ENCODE measurements at regions not wholly inside any gene's neighbourhood (a gene's known extent, or its start where the extent isn't known, plus 50 kb on each side); places are given as distances from the start of the nearest gene placed in this dataset.

GRCh38 chr12:97097734-97098133 is 190.7 kb downstream of the NEDD1 start:
- no peak for DNase-seq

DNA sequence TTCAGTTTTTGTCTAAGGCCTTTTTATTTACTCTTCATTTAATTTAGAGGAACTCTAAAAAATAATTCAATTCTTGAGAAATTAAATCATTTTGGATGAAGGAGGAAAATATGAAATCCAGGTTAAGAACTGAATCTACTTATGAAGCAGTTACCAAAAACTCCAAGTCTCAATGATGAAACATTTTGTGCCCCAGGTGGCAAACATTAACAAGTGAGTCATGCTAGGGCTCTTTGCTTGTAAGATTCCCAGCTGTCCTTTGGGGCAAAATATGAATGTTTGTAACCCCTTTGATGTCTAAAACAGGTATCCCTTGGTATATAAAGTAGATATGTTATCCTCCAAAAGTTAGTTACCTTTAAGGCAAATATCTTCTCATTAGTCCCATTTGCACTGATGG is 202.4 kb downstream of the NEDD1 start:
- DNase-seq: no peak

DNA sequence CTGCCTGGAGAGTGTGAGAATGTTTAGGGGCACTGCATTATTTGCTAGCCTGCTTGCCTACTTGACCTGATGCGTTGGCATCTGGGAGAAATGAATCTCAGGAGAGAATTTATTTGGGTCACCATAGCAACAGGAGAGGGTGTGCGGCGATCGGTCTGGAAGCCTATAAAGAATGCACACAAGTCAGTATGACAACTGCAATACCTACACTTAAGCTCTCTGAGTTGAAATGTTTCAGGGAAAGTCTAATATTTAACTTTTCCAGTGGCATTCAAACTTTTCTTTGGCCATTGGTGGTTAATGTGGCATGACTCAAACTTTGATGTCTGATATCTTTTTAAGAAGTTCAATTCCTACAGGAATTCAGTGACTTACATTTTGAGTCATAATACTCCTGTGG is 205.1 kb downstream of the NEDD1 start:
- no peak for DNase-seq

- DNase-seq: no peak
Observed at GRCh38 chr12:97118796-97119375, 211.8 kb downstream of the NEDD1 start.

GRCh38 chr12:97127061-97127460 is 220.0 kb downstream of the NEDD1 start:
- no peak for DNase-seq

GRCh38 chr12:97131220-97131981 is 224.3 kb downstream of the NEDD1 start:
- no peak for DNase-seq

- no peak for DNase-seq
Observed at GRCh38 chr12:97132270-97132669, 225.2 kb downstream of the NEDD1 start.

DNA sequence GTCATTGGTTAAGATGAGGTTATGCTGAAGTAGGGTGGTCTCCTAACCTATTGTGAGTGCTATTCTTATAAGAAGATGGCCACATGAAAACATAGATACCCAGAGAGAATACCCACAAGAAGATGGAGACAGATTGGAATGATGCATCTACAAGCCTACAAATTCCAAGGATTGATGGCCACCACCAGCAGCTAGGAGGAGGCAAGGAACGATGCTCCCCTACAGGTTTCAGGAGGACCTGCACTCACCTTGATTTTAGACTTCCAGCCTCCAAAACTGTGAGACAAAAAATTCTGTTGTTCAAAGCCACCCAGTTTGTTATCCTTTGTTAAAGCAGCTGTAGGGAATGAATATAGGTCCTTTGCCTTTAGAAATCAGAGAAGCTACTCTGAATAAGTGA is 227.4 kb downstream of the NEDD1 start:
- no peak for DNase-seq

GRCh38 chr12:97140355-97140754 is 233.3 kb downstream of the NEDD1 start:
- no peak for DNase-seq

DNA sequence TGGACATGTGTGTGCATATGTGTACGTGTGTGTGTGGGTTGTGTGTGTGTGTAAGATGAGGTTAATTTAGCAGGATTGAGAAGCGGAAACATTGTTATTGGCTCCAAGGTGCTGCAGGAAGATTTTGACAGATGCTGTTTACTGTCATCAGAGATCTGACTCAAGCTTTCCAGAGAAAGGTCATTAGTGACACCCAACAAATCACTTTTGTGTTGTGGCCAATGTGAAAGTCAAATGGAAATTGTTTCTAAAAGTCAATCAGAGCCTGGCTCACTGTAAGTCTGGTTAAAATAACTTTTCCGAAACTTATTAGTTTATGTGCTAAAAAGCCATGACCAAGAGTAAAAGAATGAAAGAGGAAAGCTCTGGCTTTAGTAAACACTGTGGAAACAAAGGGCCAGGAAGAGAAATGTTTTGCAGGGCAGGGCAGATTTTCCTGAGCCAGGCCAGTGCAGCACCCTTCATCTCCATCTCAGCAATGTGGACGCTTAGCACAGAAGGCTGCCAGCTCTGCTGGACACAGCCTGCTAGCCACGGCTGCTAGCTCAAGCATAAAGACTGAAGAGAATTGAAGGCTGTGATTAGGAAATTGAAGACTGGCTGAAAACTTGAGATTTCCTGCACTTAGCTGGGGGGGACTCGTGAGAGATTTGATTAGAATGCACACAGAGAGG is 235.8 kb downstream of the NEDD1 start:
- no peak for DNase-seq

DNA sequence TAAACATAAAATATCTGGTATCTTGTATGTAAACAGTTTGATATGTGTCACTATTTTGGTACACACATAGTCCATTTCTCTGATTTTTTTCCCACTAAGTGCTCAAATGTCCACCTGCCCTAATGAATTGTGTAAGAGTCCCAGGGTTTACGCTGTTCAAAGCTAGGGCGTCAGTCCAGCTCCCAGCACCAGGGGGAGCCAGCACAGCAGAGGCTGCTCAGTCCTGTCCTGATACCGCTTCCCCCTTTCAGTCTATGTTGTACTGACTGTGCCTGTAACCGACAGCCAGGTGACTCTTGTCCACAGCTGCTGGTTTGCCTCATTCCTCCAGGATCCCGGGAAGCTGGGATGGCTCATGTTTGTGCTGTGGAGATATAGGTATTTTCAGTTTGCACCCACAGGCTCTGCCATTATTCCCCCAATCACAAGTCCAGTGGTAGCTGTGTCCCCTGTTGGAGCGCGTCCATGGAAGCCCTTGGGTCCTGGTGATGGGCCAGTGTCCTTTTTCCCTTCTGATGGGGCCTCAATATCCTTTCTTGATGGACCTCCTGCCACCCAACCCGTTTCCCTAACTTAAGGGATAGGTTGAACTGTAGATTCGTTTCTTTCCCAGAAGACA is 242.0 kb downstream of the NEDD1 start:
- peak; percentile 61 to 71 for DNase-seq

DNA sequence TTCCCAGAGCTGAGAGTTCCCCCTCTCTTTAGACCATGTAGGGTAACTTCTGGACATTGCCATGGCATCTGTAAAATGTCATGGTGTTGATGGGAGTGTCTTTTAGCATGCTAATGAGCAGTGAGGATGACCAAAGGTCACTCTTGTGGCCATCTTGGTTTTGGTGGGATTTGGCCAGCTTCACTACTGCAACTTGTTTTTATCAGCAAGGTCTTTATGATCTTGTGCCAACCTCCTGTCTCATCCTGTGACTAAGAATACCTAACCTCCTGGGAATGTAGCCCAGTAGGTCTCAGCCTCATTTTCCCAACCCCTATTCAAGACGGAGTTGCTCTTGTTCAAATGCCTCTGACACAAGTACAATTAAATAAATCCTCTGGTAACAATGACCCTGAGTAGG is 244.4 kb downstream of the NEDD1 start:
- DNase-seq: no peak

DNA sequence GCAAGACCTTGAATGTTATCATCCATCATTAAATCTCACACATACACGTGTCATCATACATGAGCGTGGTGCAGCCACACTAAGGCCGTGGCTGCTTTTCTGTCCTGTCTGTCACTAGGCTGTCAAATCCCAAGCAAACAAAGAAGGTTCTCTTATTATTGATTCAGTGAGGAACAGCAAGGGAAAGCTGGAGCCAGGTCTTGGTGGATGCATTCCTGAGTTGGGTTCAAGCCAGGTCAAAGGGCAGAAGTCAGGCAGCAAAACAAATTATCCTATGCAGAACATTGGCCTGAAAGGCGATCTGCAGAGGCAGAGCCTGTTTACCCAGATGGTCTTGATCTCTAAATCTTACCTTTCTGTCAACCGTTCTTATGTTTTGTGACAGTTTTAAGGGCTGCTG is 252.3 kb downstream of the NEDD1 start:
- no peak for DNase-seq

DNA sequence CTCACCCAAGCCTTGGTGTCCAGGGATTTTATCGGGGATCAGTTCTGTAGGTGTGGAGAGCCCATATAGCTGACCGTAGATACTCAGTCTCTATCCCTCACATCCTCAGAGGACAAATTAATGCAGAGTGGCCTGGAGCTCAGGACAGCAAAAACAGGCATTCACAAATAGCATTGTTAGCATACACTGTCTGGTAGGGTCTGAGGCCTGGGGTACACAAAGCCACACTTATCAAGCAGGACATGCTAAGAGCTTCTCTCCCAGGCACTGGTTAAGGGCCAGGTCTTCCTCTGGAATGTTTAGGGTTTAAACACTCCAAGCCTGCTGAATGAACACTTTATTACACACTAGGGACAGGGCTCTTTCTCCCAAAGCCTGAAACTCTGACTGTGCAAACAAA is 253.2 kb downstream of the NEDD1 start:
- DNase-seq: no peak

- no peak for DNase-seq
Observed at GRCh38 chr12:97162173-97162572, 255.1 kb downstream of the NEDD1 start.

- peak in 1 of 2 experiments; percentile 2 for DNase-seq
Observed at GRCh38 chr12:97164936-97165335, 257.9 kb downstream of the NEDD1 start.

GRCh38 chr12:97167598-97167997 is 260.5 kb downstream of the NEDD1 start:
- DNase-seq: no peak

- no peak for DNase-seq
Observed at GRCh38 chr12:97168804-97169203, 261.7 kb downstream of the NEDD1 start.

- no peak for DNase-seq
Observed at GRCh38 chr12:97169889-97170567, 263.0 kb downstream of the NEDD1 start.

GRCh38 chr12:97173688-97174410 is 266.8 kb downstream of the NEDD1 start:
- DNase-seq: no peak

- no peak for DNase-seq
Observed at GRCh38 chr12:97177481-97177880, 270.4 kb downstream of the NEDD1 start.

DNA sequence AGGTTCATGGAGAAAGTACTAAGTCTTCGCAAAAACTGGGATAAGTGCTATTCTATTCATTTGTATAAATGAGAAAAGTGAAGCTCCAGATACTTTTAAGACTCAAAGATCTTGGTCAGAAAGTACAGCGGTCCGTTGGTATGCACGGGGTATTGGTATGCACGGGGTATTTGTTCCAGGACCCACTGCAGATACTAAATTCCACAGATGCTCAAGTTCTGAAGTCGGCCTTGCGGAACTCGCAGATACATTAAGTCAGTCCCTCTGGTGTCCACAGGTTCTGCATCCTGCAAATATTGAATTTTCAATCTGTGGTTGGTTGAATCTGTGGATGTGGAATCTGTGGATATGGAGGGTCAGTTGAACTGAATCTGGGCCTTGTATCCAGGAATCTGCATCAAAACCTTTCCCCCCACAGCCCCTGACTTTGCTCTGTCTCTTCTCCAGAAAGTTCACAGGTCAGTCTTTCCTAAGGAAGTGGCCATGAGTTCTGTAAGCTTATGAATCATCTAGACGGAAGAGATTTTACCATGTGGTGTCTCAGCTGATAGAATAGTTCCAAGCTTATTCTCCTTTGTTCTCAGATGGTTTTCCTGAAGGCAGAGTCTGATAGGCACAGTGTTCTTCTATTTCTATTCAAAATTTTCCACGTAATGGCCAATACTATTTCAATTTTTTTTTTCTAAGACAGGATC is 274.7 kb downstream of the NEDD1 start:
- no peak for DNase-seq

Measured in Kasumi-1 (cell line).